Stimulated activated CD4-positive, alpha-beta T cell treated with anti-CD3 and anti-CD28 coated beads, TNF-alpha, amount 100 ng/mL, for 4 hours (primary cell): ENCODE measurements at regions not wholly inside any gene's neighbourhood (a gene's known extent, or its start where the extent isn't known, plus 50 kb on each side); places are given as distances from the start of the nearest gene placed in this dataset.
"Not testable (repeated sequence)": the region's sequence is repeated elsewhere in the genome, so short reads cannot be mapped to it uniquely, and the experiment has no call there.

Experiments
- DNase-seq, 3 experiments: peaks; one replicate each; pipeline ENCODE4 v3.0.0-alpha.2; 2020; ENCODE audit warnings: low read depth in 3 of 3

DNA sequence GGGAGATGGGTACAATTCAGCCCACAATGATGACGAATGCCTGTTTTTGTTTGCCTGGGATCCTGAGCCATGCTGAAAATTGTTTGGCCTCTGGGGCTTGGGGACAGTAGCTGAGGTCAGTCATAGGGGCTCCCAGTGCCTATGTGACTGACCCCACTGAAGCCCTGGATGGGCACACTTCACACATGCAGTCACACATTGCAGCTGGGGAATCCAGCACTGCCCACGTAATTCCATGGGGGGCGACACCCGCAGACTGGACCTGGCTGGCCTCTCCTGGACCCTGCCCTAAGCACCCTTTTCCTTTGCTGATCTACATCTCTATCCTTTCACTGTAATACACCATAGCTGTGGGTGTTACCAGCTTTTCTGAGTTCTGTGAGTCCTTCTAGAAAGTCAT is 295.2 kb upstream of the HS6ST1 start:
- DNase-seq, result no peak

DNA sequence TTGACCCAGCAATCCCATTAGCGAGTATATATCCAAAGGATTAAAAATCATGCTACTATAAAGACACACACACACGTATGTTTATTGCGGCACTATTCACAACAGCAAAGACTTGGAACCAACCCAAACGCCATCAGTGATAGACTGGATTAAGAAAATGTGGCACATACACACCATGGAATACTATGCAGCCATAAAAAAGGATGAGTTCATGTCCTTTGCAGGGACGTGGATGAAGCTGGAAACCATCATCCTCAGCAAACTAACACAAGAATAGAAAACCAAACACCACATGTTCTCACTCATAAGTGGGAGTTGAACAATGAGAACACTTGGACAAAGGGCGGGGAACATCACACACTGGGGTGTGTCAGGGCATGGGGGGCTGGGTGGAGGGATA is 296.2 kb upstream of the HS6ST1 start:
- not testable (repeated sequence) for DNase-seq

GRCh38 chr2:128615571-128615970 is 296.9 kb upstream of the HS6ST1 start:
- DNase-seq, result no peak

GRCh38 chr2:128617029-128617590 is 298.4 kb upstream of the HS6ST1 start:
- DNase-seq, result no peak

DNA sequence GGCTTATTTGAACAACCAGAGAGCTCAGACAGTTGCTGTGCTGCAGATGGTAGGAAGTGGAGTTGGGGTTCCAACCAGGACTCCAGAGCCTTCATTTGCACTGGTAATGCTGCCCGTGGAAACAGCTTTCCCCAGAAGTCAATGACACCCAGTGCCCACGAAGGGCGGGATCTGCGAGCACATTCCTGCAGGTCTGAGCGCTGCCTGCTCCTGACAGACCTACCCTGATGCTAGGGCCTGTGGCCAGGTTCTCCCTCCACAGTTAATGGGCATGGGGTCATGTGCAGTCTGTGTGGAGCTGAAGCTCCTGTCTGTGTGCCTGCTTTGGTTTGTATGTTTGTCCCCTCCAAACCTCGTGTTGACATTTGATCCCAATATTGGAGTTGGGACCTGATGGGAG is 299.0 kb upstream of the HS6ST1 start:
- no peak for DNase-seq

GRCh38 chr2:128618642-128619041 is 300.0 kb upstream of the HS6ST1 start:
- no peak for DNase-seq

DNA sequence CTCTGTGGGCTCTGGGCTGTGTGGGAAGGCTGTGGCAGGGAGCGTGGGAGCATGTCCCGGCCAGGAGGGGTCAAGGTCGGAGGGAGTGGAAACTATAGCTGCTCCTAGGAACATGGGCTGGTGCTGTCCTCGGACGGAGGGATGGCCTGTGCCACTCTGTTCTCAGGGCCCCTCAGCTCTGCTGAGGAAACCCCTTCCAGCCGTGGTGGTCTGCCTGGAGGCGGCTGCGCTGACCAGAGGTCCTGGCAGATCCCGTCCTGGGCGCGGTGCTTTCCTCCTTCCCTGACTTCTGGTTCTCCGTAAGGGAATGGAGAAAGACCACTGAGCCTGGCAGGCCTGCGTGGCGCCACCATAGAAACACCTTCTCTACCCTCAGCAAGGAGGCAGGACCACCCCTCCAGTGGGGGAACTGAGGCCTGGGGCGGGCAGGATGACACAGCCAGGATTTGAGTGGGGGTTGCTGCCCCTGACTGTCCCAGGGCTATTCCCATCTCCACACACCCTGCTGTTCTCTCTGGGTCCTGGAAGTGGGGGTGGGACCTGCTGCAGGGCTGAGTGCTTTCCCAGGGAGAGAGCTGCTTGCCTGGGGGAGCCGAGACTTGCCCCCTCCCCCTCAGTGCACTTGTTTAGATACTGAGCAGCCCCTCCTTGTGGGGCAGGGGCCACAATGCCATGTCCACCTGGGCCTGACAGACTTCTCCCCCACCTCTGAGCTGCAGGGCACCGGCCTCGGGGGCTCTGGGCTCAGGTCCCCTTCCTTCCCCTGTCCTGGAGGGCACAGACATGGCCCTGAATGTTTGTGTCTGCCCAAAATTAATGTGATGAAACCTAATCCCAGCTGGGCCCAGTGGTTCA is 301.0 kb upstream of the HS6ST1 start:
- no peak for DNase-seq

- no peak for DNase-seq
Measured at GRCh38 chr2:128621074-128621473, 302.4 kb upstream of the HS6ST1 start.

GRCh38 chr2:128622371-128622770 is 303.7 kb upstream of the HS6ST1 start:
- no peak for DNase-seq

DNA sequence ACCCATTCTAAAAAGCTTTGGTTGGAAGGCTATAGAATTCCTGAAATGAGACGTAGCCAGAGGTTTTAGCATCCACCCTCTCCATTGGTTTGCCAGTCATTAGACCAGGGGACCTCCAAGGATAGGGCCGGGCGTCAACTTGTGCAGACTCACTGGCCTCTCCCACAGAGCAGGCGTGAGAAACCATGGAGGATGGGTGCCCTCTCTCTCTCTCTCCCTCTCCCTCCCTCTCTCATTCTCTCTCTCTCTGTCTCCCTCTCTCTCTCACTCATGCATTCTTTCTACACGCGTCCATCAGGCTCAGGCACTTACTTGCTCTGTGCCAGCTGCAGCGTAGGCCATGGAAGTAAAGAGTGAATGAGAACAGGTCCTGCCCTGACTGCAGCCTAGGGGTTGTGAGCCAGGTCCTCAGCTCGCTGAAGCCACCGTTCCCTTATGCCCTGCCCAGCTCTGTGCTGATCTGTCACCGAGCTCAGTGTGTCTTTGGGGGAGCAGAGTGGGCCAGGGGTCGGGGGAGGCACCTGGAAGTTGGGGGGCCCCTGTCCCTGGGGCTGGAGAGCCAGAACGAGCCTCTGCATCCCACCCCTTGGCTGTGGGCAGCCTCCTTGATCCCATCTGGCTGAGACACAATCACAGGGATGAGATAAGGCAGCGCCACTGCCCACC is 304.4 kb upstream of the HS6ST1 start:
- no peak for DNase-seq

GRCh38 chr2:128623776-128624761 is 305.4 kb upstream of the HS6ST1 start:
- no peak for DNase-seq

DNA sequence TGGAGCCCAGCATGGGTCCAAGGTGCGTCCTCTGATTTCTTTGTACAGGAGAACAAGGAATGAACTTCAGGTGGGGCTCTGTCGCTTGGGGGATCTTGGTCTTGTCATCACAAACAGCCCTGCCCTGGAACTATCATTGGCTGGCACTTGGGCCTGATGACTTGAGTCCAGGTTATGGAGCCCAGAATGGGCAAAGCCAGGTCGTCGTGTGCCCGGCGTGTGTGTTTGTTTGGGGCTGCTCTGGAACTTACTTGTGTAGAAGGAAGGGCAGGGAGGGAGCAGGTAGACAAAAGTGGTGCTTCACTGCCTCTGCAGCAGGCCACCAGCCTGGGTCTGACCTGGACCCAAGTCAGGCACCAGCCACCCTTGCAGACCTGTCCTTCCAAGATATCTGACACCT is 306.3 kb upstream of the HS6ST1 start:
- DNase-seq, result no peak

DNA sequence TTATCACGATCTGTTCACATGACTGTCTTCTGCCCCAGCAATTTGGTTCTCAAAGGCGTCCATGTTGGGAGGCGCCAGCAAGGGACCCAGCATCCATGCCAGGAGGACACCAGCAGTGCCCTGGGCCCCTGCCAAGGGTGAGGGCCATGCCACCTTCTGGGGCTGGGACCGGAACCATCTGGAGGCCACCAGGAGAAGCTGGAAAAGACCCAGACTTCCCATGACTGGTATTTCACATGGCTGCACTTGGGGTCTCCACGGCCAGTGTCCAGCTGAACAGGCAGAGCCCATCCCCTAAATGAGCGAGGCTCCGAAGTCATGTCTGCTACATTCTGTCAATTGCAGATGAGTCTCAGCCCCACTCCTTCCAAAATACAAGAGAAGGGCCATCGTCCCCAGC is 306.8 kb upstream of the HS6ST1 start:
- DNase-seq, result no peak

GRCh38 chr2:128625963-128626759 is 307.5 kb upstream of the HS6ST1 start:
- no peak for DNase-seq

DNA sequence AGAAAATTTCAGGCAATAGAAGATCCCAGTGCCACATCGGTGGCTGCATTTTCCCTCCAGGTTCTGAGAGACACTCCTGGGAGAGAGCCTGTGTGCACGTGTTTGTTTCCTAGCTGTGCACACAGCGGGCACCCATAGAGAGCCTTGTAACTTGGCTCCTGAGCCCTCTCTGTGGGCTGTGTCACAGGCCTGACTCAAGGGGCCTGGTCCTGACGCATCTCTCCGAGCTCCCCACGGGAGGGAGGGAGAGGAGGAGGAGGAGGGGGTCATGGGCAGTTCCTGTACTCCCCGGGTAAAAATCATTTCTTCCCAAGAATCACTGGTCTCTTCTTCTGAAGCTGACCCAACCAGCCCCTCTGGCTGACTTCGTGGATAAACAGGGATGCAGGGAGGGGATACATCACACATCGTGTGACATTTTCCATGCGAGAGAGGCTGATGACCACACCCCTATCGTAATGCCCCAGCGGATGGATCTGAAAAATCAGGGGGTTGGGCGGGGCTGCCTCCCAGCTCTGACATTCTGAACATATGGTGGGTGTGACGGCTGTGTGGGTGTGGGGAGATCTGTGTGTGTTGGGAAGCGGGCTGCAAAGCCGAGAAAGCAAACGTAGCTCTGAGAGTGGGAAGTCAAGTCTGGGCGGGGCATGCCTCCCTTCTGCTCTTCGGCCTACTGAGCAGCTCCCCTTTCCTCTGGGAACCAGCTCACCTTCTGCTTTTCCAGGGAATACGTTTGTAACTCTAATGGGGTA is 308.3 kb upstream of the HS6ST1 start:
- no peak for DNase-seq

- no peak for DNase-seq
Measured at GRCh38 chr2:128628206-128628605, 309.5 kb upstream of the HS6ST1 start.

DNA sequence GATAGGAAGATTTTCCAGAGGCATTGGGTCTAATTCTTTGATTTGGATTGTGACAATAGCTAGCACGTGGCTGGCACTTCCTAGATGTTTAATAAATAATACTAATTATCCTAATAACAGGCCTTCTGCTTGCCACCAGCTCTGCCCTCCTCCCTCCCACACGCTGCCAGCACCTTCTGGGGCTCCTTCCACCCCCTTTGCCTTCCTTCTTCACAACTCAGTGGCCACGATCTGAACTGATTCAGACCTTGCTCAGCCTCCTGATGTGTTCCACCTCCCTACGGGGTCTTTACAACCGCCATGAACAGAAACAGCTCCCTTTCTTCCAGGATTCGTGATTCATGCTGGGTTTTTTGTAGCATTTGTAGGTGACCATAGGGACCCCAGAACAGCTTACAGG is 310.3 kb upstream of the HS6ST1 start:
- DNase-seq, result no peak

- DNase-seq, result no peak
Measured at GRCh38 chr2:128630974-128631697, 312.5 kb upstream of the HS6ST1 start.

GRCh38 chr2:128631698-128632500 is 313.2 kb upstream of the HS6ST1 start:
- DNase-seq, result no peak
